HepG2 (cell line): ENCODE measurements at regions not wholly inside any gene's neighbourhood (a gene's known extent, or its start where the extent isn't known, plus 50 kb on each side); places are given as distances from the start of the nearest gene placed in this dataset.
A peak's percentile ranks its signal among the peaks of the same experiment; 100 is the strongest.
"Not testable (repeated sequence)": the region's sequence is repeated elsewhere in the genome, so short reads cannot be mapped to it uniquely, and the experiment has no call there.

Source experiments
- ATAC-seq: fragments of 200-7000 bp; cut with Tn5 transposase; 3 replicates; pipeline ENCODE4 v1.9.1; 2020; ENCODE audit warnings: mild to moderate bottlenecking, moderate library complexity
- BruUV-seq: library from RNA; stranded (reverse); fragments of 400-500 nt; replicated peaks from 2 replicates; lab custom pipeline; 2021; lab: Mats Ljungman, UMichigan
- CTCF ChIA-PET: fragments of 300-600 bp; formaldehyde crosslinking; extraction: SDS; loops from one replicate; lab custom pipeline; 2021; ENCODE audit warnings: low total read pairs, inconsistent platforms, low intra/inter-chr PET ratio; lab: Yijun Ruan, JAX
- POLR2A ChIA-PET: fragments of 350-600 bp; sonication (Branson Sonifier 250); formaldehyde crosslinking; loops from one replicate; lab custom pipeline; 2020; ENCODE audit warnings: antibody characterized with exemption, inconsistent platforms; lab: Yijun Ruan, JAX
- DNase-seq: peaks from one replicate; pipeline ENCODE4 v3.0.0-alpha.2; 2015; ENCODE audit warnings: low spot score
- FAIRE-seq: peaks from 3 replicates; lab custom pipeline; 2011; peaks lifted over from hg19 to GRCh38; lab: Jason Lieb, UNC
- H2AFZ ChIP-seq: one replicate; pipeline ENCODE4 v1.6.1; 2011; ENCODE audit warnings: low read length, inconsistent platforms
- H3K27ac ChIP-seq: fragments of 300-600 bp; 3 replicates; pipeline ENCODE4 v1.8.0; 2011; ENCODE audit warnings: mixed run types, mild to moderate bottlenecking, mixed read lengths, low read length, inconsistent platforms; ENCODE audit not compliant: insufficient read depth; ENCODE audit errors: extremely low read length
- H3K27me3 ChIP-seq, 2 experiments: fragments of 200-600 bp in 1 of 2; 2 replicates in 1 of 2; 3 replicates in 1 of 2; pipeline versions ENCODE4 v1.6.0 to v1.8.0; 2011; ENCODE audit warnings: low read length in 2 of 2, mild to moderate bottlenecking in 2 of 2, moderate library complexity in 2 of 2, inconsistent platforms in 1 of 2; ENCODE audit not compliant: insufficient read depth in 2 of 2, control insufficient read depth in 1 of 2
- H3K36me3 ChIP-seq, 2 experiments: fragments of 200-600 bp in 1 of 2; replicated peaks in 1 of 2; 2 replicates in 1 of 2; 3 replicates in 1 of 2; pipeline versions ENCODE4 v1.5.1 to v1.8.0; 2011; ENCODE audit warnings: low read length in 2 of 2, inconsistent platforms in 1 of 2; ENCODE audit not compliant: insufficient read depth in 2 of 2, control insufficient read depth in 1 of 2
- H3K4me1 ChIP-seq: 2 replicates; pipeline ENCODE4 v1.5.1; 2012; ENCODE audit warnings: low read length, inconsistent platforms; ENCODE audit not compliant: insufficient read depth
- H3K4me2 ChIP-seq: 2 replicates; pipeline ENCODE4 v1.6.0; 2011; ENCODE audit warnings: low read depth, low read length, inconsistent platforms
- H3K4me3 ChIP-seq, 3 experiments: fragments of 200-600 bp in 1 of 3; sonication (generic), shearing (Covaris generic) in 1 of 3; replicated peaks in 1 of 3; 2 replicates each; pipeline ENCODE4 v1.5.1; 2011 to 2016; ENCODE audit warnings: low read length in 3 of 3, inconsistent platforms in 2 of 3, low read depth in 2 of 3, mild to moderate bottlenecking in 2 of 3, control low read depth in 1 of 3, mixed read lengths in 1 of 3; ENCODE audit not compliant: insufficient read depth in 1 of 3
- H3K79me2 ChIP-seq: one replicate; pipeline ENCODE4 v1.6.1; 2011; ENCODE audit warnings: low read length, inconsistent platforms; ENCODE audit not compliant: insufficient read depth
- H3K9ac ChIP-seq: 2 replicates; pipeline ENCODE4 v1.6.0; 2011; ENCODE audit warnings: mild to moderate bottlenecking, low read depth, low read length, inconsistent platforms; ENCODE audit not compliant: insufficient read depth
- H3K9me3 ChIP-seq: 2 replicates; pipeline ENCODE4 v1.5.1; 2012; ENCODE audit warnings: mild to moderate bottlenecking, low read length
- H4K20me1 ChIP-seq: 2 replicates; pipeline ENCODE4 v1.6.0; 2011; ENCODE audit warnings: inconsistent platforms, mild to moderate bottlenecking, low read length, moderate library complexity; ENCODE audit not compliant: insufficient read depth
- ETV5 ChIP-seq: IDR thresholded peaks from 2 replicates; pipeline ENCODE4 v1.6.1; 2018; ENCODE audit warnings: missing biosample characterization, missing genetic modification reagents, inconsistent platforms, borderline replicate concordance
- GATAD2A ChIP-seq: IDR thresholded peaks from 2 replicates; pipeline ENCODE4 v1.6.1; 2016
- HDAC2 ChIP-seq: sonication (generic); formaldehyde crosslinking; IDR thresholded peaks from 2 replicates; pipeline ENCODE4 v1.4.0; 2020; ENCODE audit warnings: missing genetic modification reagents
- KAT8 ChIP-seq: IDR thresholded peaks from 2 replicates; pipeline ENCODE4 v1.6.1; 2016; ENCODE audit warnings: missing genetic modification reagents, missing compliant biosample characterization
- KDM5B ChIP-seq: sonication (generic); formaldehyde crosslinking; IDR thresholded peaks from 2 replicates; pipeline ENCODE4 v1.4.0; 2020; ENCODE audit warnings: missing genetic modification reagents, mild to moderate bottlenecking, borderline replicate concordance
- PHF21A ChIP-seq: sonication (generic); formaldehyde crosslinking; IDR thresholded peaks from 2 replicates; pipeline ENCODE4 v1.5.0; 2020; ENCODE audit warnings: mild to moderate bottlenecking, missing genetic modification reagents
- SATB2 ChIP-seq: sonication (generic); formaldehyde crosslinking; IDR thresholded peaks from 2 replicates; pipeline ENCODE4 v1.5.0; 2020; ENCODE audit warnings: missing genetic modification reagents
- SIX4 ChIP-seq: sonication (generic); formaldehyde crosslinking; IDR thresholded peaks from 2 replicates; pipeline ENCODE4 v1.4.0; 2020; ENCODE audit warnings: missing genetic modification reagents
- ZNF20 ChIP-seq: sonication (generic); formaldehyde crosslinking; IDR thresholded peaks from 2 replicates; pipeline ENCODE4 v1.4.0; 2020; ENCODE audit warnings: mild to moderate bottlenecking, moderate library complexity, missing genetic modification reagents
- ZNF326 ChIP-seq: sonication (generic); formaldehyde crosslinking; IDR thresholded peaks from 2 replicates; pipeline ENCODE4 v1.4.0; 2020; ENCODE audit warnings: missing genetic modification reagents, borderline replicate concordance
- WGBS: methylation state at CpG from one replicate; pipeline ENCODE4 v1.1.6; 2017; ENCODE audit warnings: low lambda C conversion rate; 5-methylcytosine and 5-hydroxymethylcytosine counted together
- in situ Hi-C: cut with HindIII; loops from 2 replicates; pipeline ENCODE4 v1.10.0; 2017; ENCODE audit warnings: low pct_unique_long_range_greater_than_20kb; ENCODE audit not compliant: extremely low pct_ligation_motif_present
- intact Hi-C: fragments of 100-400 bp; cut with micrococcal nuclease; formaldehyde crosslinking; loops from one replicate; pipeline ENCODE4 v1.10.0; 2022; ENCODE audit not compliant: unreplicated experiment
- TF ChIP-seq, protein P1 (sequence below): sonication (generic); formaldehyde crosslinking; IDR thresholded peaks from 2 replicates; pipeline ENCODE4 v1.5.0; 2020; ENCODE audit warnings: mild to moderate bottlenecking, missing genetic modification reagents
- TF ChIP-seq, protein P2 (sequence below): sonication (generic); formaldehyde crosslinking; IDR thresholded peaks from 2 replicates; pipeline ENCODE4 v1.8.0; 2022; ENCODE audit warnings: missing genetic modification reagents, low read depth, mild to moderate bottlenecking, borderline replicate concordance
- TF ChIP-seq, protein P3 (sequence below): sonication (generic); formaldehyde crosslinking; IDR thresholded peaks from 2 replicates; pipeline ENCODE4; 2020; ENCODE audit warnings: missing genetic modification reagents, mild to moderate bottlenecking, borderline replicate concordance
- TF ChIP-seq, protein P4 (sequence below): sonication (generic); formaldehyde crosslinking; conservative IDR thresholded peaks from 2 replicates; pipeline ENCODE4 v1.4.0; 2020; ENCODE audit warnings: mild to moderate bottlenecking, missing genetic modification reagents, moderate library complexity

GRCh38 chr7:138328215-138328614, 131.8 kb upstream of the TRIM24 start (continued):
- peak; percentile 74 for TF ChIP-seq GATAD2A (CRISPR knock-in tag)
- no peak for TF ChIP-seq KAT8 (CRISPR knock-in tag)
- TF ChIP-seq PHF21A (CRISPR knock-in tag), result peak; percentile 41; the same call in 1 of the 2 replicates
- TF ChIP-seq ZNF20, result no peak
- TF ChIP-seq, protein P1, sequence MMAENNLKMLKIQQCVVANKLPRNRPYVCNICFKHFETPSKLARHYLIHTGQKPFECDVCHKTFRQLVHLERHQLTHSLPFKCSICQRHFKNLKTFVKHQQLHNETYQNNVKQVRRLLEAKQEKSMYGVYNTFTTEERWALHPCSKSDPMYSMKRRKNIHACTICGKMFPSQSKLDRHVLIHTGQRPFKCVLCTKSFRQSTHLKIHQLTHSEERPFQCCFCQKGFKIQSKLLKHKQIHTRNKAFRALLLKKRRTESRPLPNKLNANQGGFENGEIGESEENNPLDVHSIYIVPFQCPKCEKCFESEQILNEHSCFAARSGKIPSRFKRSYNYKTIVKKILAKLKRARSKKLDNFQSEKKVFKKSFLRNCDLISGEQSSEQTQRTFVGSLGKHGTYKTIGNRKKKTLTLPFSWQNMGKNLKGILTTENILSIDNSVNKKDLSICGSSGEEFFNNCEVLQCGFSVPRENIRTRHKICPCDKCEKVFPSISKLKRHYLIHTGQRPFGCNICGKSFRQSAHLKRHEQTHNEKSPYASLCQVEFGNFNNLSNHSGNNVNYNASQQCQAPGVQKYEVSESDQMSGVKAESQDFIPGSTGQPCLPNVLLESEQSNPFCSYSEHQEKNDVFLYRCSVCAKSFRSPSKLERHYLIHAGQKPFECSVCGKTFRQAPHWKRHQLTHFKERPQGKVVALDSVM (CRISPR knock-in tag), result no peak
- TF ChIP-seq, protein P2, sequence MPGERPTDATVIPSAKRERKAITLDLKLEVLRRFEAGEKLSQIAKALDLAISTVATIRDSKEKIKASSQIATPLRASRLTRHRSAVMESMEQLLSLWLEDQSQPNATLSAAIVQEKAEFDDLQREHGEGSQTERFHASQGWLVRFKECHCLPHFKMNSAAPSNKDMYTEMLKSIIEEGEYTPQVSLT (CRISPR knock-in tag), result no peak
- TF ChIP-seq SIX4 (CRISPR knock-in tag), result 0 out of 2 replicates have a peak, but pooled peaks have one; percentile 35
- TF ChIP-seq HDAC2, result 0 out of 2 replicates have a peak, but pooled peaks have one; percentile 27
- TF ChIP-seq SATB2 (CRISPR knock-in tag), result no peak
- TF ChIP-seq ZNF326 (CRISPR knock-in tag), result no peak
- TF ChIP-seq, protein P3, sequence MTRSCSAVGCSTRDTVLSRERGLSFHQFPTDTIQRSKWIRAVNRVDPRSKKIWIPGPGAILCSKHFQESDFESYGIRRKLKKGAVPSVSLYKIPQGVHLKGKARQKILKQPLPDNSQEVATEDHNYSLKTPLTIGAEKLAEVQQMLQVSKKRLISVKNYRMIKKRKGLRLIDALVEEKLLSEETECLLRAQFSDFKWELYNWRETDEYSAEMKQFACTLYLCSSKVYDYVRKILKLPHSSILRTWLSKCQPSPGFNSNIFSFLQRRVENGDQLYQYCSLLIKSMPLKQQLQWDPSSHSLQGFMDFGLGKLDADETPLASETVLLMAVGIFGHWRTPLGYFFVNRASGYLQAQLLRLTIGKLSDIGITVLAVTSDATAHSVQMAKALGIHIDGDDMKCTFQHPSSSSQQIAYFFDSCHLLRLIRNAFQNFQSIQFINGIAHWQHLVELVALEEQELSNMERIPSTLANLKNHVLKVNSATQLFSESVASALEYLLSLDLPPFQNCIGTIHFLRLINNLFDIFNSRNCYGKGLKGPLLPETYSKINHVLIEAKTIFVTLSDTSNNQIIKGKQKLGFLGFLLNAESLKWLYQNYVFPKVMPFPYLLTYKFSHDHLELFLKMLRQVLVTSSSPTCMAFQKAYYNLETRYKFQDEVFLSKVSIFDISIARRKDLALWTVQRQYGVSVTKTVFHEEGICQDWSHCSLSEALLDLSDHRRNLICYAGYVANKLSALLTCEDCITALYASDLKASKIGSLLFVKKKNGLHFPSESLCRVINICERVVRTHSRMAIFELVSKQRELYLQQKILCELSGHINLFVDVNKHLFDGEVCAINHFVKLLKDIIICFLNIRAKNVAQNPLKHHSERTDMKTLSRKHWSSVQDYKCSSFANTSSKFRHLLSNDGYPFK (CRISPR knock-in tag), result no peak
- peak; percentile 55; the same call in 1 of the 2 replicates for TF ChIP-seq ETV5 (CRISPR knock-in tag)
- TF ChIP-seq, protein P4, sequence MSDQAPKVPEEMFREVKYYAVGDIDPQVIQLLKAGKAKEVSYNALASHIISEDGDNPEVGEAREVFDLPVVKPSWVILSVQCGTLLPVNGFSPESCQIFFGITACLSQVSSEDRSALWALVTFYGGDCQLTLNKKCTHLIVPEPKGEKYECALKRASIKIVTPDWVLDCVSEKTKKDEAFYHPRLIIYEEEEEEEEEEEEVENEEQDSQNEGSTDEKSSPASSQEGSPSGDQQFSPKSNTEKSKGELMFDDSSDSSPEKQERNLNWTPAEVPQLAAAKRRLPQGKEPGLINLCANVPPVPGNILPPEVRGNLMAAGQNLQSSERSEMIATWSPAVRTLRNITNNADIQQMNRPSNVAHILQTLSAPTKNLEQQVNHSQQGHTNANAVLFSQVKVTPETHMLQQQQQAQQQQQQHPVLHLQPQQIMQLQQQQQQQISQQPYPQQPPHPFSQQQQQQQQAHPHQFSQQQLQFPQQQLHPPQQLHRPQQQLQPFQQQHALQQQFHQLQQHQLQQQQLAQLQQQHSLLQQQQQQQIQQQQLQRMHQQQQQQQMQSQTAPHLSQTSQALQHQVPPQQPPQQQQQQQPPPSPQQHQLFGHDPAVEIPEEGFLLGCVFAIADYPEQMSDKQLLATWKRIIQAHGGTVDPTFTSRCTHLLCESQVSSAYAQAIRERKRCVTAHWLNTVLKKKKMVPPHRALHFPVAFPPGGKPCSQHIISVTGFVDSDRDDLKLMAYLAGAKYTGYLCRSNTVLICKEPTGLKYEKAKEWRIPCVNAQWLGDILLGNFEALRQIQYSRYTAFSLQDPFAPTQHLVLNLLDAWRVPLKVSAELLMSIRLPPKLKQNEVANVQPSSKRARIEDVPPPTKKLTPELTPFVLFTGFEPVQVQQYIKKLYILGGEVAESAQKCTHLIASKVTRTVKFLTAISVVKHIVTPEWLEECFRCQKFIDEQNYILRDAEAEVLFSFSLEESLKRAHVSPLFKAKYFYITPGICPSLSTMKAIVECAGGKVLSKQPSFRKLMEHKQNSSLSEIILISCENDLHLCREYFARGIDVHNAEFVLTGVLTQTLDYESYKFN, result peak; percentile 37
- no peak for TF ChIP-seq KDM5B (CRISPR knock-in tag)
- TF ChIP-seq, all 625 proteins: peak for 46

DNA sequence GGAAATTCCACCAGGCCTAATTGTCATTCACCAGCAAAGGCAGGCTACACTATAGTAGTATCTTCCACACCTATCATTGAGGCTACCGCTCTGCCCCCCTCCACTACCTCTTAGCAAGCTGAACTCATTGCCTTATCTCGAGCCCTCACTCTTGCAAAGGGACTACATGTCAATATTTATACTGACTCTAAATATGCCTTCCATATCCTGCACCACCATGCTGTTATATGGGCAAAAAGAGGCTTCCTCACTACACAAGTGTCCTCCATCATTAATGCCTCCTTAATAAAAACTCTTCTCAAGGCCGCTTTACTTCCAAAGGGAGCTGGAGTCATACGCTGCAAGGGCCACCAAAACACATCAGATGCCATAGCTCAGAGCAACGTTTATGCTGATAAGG, 127.2 kb upstream of the TRIM24 start:
- ATAC-seq, result not testable (repeated sequence)
- 97% methylated on average over 5 of the region's 5 CpGs for WGBS

More for the DNA sequence above, 127.2 kb upstream of the TRIM24 start:
- BruUV-seq, H3K27me3 ChIP-seq, FAIRE-seq, CTCF ChIA-PET, DNase-seq, POLR2A ChIA-PET, H3K36me3 ChIP-seq, H3K27ac ChIP-seq, H3K79me2 ChIP-seq, H3K4me2 ChIP-seq, H4K20me1 ChIP-seq, H3K9ac ChIP-seq, in situ Hi-C loops, H3K4me3 ChIP-seq, H2AFZ ChIP-seq, intact Hi-C loops: not testable (repeated sequence)
- H3K4me1 ChIP-seq, result peaks cover 14% of the 10 kb centered on the region
- peaks cover 40% of the 10 kb centered on the region for H3K9me3 ChIP-seq
